ENCODE measurements at regions not wholly inside any gene's neighbourhood (a gene's known extent, or its start where the extent isn't known, plus 50 kb on each side); places are given as distances from the start of the nearest gene placed in this dataset.

GRCh38 chr20:52921340-52921739, 50.8 kb upstream of the TSHZ2 start:
- Histone ChIP-seq H3K36me3 (ENCODE audit: control insufficient read depth, insufficient read depth, low read length) (no peaks in the 10 kb centered on the region), H3K27me3 (ENCODE audit: control insufficient read depth, insufficient read depth, low read length) (no peaks in the 10 kb centered on the region), H3K4me3 (ENCODE audit: low read depth, low read length) (no peak overlapping the region)
- DNase-seq (ENCODE audit: low read depth) (no peak), FAIRE-seq (no peak)
- TF ChIP-seq, protein P1, sequence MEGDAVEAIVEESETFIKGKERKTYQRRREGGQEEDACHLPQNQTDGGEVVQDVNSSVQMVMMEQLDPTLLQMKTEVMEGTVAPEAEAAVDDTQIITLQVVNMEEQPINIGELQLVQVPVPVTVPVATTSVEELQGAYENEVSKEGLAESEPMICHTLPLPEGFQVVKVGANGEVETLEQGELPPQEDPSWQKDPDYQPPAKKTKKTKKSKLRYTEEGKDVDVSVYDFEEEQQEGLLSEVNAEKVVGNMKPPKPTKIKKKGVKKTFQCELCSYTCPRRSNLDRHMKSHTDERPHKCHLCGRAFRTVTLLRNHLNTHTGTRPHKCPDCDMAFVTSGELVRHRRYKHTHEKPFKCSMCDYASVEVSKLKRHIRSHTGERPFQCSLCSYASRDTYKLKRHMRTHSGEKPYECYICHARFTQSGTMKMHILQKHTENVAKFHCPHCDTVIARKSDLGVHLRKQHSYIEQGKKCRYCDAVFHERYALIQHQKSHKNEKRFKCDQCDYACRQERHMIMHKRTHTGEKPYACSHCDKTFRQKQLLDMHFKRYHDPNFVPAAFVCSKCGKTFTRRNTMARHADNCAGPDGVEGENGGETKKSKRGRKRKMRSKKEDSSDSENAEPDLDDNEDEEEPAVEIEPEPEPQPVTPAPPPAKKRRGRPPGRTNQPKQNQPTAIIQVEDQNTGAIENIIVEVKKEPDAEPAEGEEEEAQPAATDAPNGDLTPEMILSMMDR (IDR thresholded peaks at IDR 0.05; ENCODE audit: insufficient read depth, low read length, severe bottlenecking) = no peak

DNA sequence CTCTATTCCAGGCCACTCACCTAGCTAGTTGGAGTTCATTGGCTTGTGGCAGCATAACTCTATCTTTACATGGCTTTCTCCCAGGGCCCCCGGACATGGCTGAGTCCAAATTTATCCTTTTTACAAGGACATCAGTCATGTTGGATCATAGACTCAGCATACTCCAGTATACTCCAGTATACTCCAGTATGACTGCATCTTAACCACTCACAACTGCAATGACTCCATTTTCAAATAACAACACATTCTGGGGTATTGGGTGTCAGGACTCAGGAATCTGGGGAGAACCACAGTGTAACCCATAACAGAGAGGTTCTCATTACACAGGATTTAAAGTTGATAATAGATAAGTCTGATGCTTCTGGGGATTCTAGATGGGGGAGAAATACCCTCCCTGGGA, 53.8 kb upstream of the TSHZ2 start:
- H3K27me3 ChIP-seq (ENCODE audit: control insufficient read depth, insufficient read depth, low read length) = no peaks in the 10 kb centered on the region
- FAIRE-seq (no peak), DNase-seq (ENCODE audit: low read depth) (no peak)
- no peaks in the 10 kb centered on the region for H3K36me3 ChIP-seq (ENCODE audit: control insufficient read depth, insufficient read depth, low read length)
- H3K4me3 ChIP-seq (ENCODE audit: low read depth, low read length) = no peak overlapping the region
- TF ChIP-seq, protein P1 (IDR thresholded peaks at IDR 0.05; ENCODE audit: insufficient read depth, low read length, severe bottlenecking) = no peak

- TF ChIP-seq, protein P1 (IDR thresholded peaks at IDR 0.05; ENCODE audit: insufficient read depth, low read length, severe bottlenecking) = no peak
- DNase-seq (ENCODE audit: low read depth) (no peak), FAIRE-seq (no peak)
- H3K4me3 ChIP-seq (ENCODE audit: low read depth, low read length) = no peak overlapping the region
- H3K36me3 ChIP-seq (ENCODE audit: control insufficient read depth, insufficient read depth, low read length) = no peaks in the 10 kb centered on the region
- H3K27me3 ChIP-seq (ENCODE audit: control insufficient read depth, insufficient read depth, low read length) = no peaks in the 10 kb centered on the region
These were observed 56.6 kb upstream of the TSHZ2 start for GRCh38 chr20:52915564-52915963.

DNA sequence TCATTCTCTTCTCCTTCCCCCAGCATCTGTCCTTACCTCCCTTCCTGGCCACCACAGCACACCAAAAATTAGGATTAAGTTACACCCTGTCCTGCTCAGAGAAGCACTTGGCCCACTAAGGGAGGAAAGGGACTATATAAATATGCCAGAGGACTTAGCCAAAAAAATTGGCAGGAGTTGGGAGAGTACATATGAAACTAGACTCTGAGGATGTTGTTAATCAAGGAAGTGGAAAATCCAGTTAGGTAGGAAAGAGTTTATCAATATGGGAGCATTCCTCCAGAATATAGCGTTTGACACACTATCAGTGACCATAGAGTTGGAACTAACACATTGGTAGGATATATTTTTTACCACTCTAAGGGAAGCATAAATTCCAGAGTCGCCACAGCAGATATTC, 57.3 kb upstream of the TSHZ2 start:
- Histone ChIP-seq H3K36me3 (ENCODE audit: control insufficient read depth, insufficient read depth, low read length) (no peaks in the 10 kb centered on the region), H3K4me3 (ENCODE audit: low read depth, low read length) (no peak overlapping the region), H3K27me3 (ENCODE audit: control insufficient read depth, insufficient read depth, low read length) (no peaks in the 10 kb centered on the region)
- DNase-seq (ENCODE audit: low read depth) (no peak), FAIRE-seq (no peak)
- TF ChIP-seq, protein P1 (IDR thresholded peaks at IDR 0.05; ENCODE audit: insufficient read depth, low read length, severe bottlenecking) = no peak

GRCh38 chr20:52913650-52914387, 58.3 kb upstream of the TSHZ2 start:
- TF ChIP-seq, protein P1 (IDR thresholded peaks at IDR 0.05; ENCODE audit: insufficient read depth, low read length, severe bottlenecking) = no peak
- H3K36me3 ChIP-seq (ENCODE audit: control insufficient read depth, insufficient read depth, low read length) = no peaks in the 10 kb centered on the region
- FAIRE-seq (no peak), DNase-seq (ENCODE audit: low read depth) (no peak)
- no peak overlapping the region for H3K4me3 ChIP-seq (ENCODE audit: low read depth, low read length)
- no peaks in the 10 kb centered on the region for H3K27me3 ChIP-seq (ENCODE audit: control insufficient read depth, insufficient read depth, low read length)

Measured in bronchial epithelial cell (primary cell).